ENCODE measurements at regions not wholly inside any gene's neighbourhood (a gene's known extent, or its start where the extent isn't known, plus 50 kb on each side); places are given as distances from the start of the nearest gene placed in this dataset.
"Not testable (repeated sequence)": the region's sequence is repeated elsewhere in the genome, so short reads cannot be mapped to it uniquely, and the experiment has no call there.

- no peak for DNase-seq
Observed at GRCh38 chr2:182646763-182647498, 69.1 kb upstream of the DNAJC10 start.

- DNase-seq = no peak
Observed at GRCh38 chr2:182647499-182647787, 68.6 kb upstream of the DNAJC10 start.

GRCh38 chr2:182649316-182649715, 66.7 kb upstream of the DNAJC10 start:
- DNase-seq = peak; percentile 45

GRCh38 chr2:182650704-182651103, 65.4 kb upstream of the DNAJC10 start:
- peak; percentile 67 for DNase-seq

GRCh38 chr2:182652326-182652725, 63.7 kb upstream of the DNAJC10 start:
- no peak for DNase-seq

- DNase-seq = no peak
Observed at GRCh38 chr2:182655750-182656149, 60.3 kb upstream of the DNAJC10 start.

- DNase-seq = no peak
Observed at GRCh38 chr2:182664212-182664611, 51.8 kb upstream of the DNAJC10 start.

GRCh38 chr2:182665500-182665899, 50.6 kb upstream of the DNAJC10 start:
- DNase-seq = not testable (repeated sequence)
